HCT116 (cell line): ENCODE measurements at regions not wholly inside any gene's neighbourhood (a gene's known extent, or its start where the extent isn't known, plus 50 kb on each side); places are given as distances from the start of the nearest gene placed in this dataset.

Experiments
- EZH2 ChIP-seq: fragments of 200-600 bp; sonication (generic); IDR thresholded peaks from 2 replicates; pipeline ENCODE4 v1.6.1; 2017; ENCODE audit warnings: antibody characterized with exemption, mixed run types
- TF ChIP-seq, protein P1 (sequence below), 3 experiments: fragments of 200-600 bp in 1 of 3; sonication (generic) in 1 of 3; IDR thresholded peaks in 2 of 3; conservative IDR thresholded peaks in 1 of 3; 2 replicates each; pipeline ENCODE4 v1.5.1; 2012 to 2017; ENCODE audit warnings: low read depth in 2 of 3, low read length in 2 of 3, antibody characterized with exemption in 1 of 3, borderline replicate concordance in 1 of 3, control low read depth in 1 of 3, mild to moderate bottlenecking in 1 of 3, mixed read lengths in 1 of 3, mixed run types in 1 of 3, moderate library complexity in 1 of 3; ENCODE audit not compliant: insufficient read depth in 1 of 3

DNA sequence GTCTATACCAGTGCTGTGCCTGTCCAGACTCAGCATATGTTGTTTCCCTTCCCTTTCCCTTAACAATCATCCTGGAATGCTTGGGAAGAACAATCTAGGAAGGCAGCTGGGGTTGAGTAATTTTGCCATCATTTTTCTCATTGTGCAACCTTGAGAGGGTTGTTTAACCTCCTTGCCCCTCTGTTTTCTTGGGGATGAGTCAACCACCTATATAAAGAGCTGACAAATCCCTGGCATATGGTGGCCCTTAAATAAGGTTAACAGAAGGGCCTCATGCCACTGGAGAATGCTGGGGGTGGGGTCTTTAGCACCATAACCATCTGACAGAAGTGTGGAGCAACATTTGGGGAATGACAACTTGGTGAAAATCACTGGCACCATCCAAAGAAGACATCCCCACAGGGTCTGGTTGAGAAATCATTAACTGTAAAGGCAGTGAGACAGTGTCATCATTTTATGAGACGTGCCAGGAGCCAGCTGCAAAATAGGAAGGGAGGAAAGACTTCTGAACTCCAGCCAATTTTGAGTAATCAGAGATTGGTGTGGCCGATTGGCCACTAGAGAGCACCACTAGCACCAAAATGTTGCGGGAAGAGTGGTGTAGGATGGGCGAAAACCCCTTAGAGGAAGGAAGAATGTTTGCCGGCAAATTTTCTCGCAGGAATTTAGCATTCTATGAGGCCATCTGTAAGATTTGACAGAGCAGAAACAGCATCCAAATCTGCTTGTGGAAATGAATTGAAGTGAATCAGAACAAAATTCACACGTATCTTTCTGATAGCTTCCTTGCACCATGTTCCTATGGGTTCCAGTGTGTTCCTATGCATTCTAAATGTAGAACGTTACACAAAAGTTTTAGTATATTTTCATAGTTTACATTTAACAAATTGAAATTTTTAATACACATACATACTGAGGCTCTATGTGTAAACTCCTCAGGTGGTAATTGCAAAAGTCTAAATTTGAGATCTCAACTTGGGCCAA lies 113.8 kb downstream of the MSX2 start:
- no peak for TF ChIP-seq EZH2
- TF ChIP-seq, protein P1, sequence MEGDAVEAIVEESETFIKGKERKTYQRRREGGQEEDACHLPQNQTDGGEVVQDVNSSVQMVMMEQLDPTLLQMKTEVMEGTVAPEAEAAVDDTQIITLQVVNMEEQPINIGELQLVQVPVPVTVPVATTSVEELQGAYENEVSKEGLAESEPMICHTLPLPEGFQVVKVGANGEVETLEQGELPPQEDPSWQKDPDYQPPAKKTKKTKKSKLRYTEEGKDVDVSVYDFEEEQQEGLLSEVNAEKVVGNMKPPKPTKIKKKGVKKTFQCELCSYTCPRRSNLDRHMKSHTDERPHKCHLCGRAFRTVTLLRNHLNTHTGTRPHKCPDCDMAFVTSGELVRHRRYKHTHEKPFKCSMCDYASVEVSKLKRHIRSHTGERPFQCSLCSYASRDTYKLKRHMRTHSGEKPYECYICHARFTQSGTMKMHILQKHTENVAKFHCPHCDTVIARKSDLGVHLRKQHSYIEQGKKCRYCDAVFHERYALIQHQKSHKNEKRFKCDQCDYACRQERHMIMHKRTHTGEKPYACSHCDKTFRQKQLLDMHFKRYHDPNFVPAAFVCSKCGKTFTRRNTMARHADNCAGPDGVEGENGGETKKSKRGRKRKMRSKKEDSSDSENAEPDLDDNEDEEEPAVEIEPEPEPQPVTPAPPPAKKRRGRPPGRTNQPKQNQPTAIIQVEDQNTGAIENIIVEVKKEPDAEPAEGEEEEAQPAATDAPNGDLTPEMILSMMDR (IDR thresholded peaks at IDR 0.05 in 2 of 3, conservative IDR thresholded peaks at IDR 0.05 in 1 of 3; ENCODE audit: borderline replicate concordance in 1 of 3, insufficient read depth in 1 of 3, low read depth in 2 of 3, low read length in 2 of 3), result peak; percentile 29 to 66 (median 56); a peak in 5 of 6 replicates
